Mucosa of rectum (tissue), 2 donors: ENCODE measurements at regions not wholly inside any gene's neighbourhood (a gene's known extent, or its start where the extent isn't known, plus 50 kb on each side); places are given as distances from the start of the nearest gene placed in this dataset.
"Not testable (repeated sequence)": the region's sequence is repeated elsewhere in the genome, so short reads cannot be mapped to it uniquely, and the experiment has no call there.

Source experiments
- H3K27ac ChIP-seq, 2 donors: one replicate each; pipeline ENCODE4 v1.7.0; 2013; ENCODE audit warnings: inconsistent platforms in 2 of 2, low read depth in 2 of 2, low read length in 2 of 2
- H3K27me3 ChIP-seq, 2 donors: one replicate each; pipeline ENCODE4 v1.7.0; 2013; ENCODE audit warnings: low read length in 2 of 2; ENCODE audit not compliant: control insufficient read depth in 2 of 2, insufficient read depth in 2 of 2
- H3K36me3 ChIP-seq, 2 donors: one replicate each; pipeline ENCODE4 v1.7.0; 2013; ENCODE audit warnings: low read length in 2 of 2; ENCODE audit not compliant: control insufficient read depth in 2 of 2, insufficient read depth in 2 of 2
- H3K4me1 ChIP-seq, 2 donors: one replicate each; pipeline ENCODE4 v1.7.0; 2013; ENCODE audit warnings: low read length in 2 of 2, mild to moderate bottlenecking in 1 of 2; ENCODE audit not compliant: control insufficient read depth in 2 of 2, insufficient read depth in 2 of 2
- H3K4me3 ChIP-seq, 2 donors: one replicate each; pipeline ENCODE4 v1.7.0; 2013; ENCODE audit warnings: low read length in 2 of 2
- H3K9ac ChIP-seq, 2 donors: one replicate each; pipeline ENCODE4 v1.7.0; 2013; ENCODE audit warnings: low read length in 2 of 2, low read depth in 1 of 2, mild to moderate bottlenecking in 1 of 2
- H3K9me3 ChIP-seq, 2 donors: one replicate each; pipeline ENCODE4 v1.7.0; 2013; ENCODE audit warnings: low read length in 2 of 2; ENCODE audit not compliant: control insufficient read depth in 2 of 2
- donor health status: healthy.
- donor health status: Normal muscosa, but diverticular disease.

DNA sequence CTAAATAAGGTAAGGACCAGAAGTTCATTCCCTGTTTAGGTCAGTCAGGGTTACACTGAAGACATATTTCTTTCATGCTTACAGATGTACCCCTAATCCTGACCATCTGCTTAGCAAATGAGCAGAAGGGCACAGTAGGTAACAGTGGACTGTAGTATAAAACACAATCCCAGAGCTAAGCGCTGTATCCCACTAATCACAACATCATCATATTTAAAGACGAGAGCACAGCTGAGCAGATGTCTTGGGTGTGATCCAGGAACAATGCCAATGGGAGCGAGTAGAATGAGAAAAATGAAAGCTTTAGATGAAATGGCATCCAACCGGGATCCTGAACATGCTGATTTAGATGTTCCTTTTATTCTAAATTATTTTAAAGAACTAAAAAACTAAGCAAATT lies 213.4 kb downstream of the CCER1 start:
- no peak overlapping the region for H3K9ac ChIP-seq
- H3K9me3 ChIP-seq = no peaks in the 10 kb centered on the region
- no peaks in the 10 kb centered on the region for H3K4me1 ChIP-seq
- no peaks in the 10 kb centered on the region for H3K36me3 ChIP-seq
- H3K4me3 ChIP-seq = no peak overlapping the region
- no peaks in the 10 kb centered on the region for H3K27me3 ChIP-seq
- no peak overlapping the region for H3K27ac ChIP-seq

DNA sequence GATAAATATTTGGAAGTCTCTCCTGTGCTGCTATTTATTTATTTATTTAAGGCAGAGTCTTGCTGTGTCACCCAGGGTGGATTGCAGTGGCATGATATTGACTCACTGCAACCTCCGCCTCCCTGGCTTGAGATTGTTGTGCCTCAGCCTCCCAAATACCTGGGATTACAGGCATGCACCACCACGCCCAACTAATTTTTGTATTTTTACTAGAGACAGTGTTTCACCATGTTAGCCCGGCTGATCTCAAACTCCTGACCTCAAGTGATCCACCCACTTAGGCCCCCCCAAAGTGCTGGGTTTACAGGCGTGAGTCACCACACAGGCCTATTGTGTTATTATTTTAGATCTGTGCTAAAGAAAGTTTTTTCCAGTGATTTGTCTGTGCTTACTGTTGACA lies 225.2 kb downstream of the CCER1 start:
- Histone ChIP-seq H3K4me1 (no peaks in the 10 kb centered on the region), H3K27me3 (no peaks in the 10 kb centered on the region), H3K36me3 (no peaks in the 10 kb centered on the region), H3K9ac (no peak overlapping the region), H3K4me3 (no peak overlapping the region), H3K27ac (no peak overlapping the region), H3K9me3 (no peaks in the 10 kb centered on the region)

DNA sequence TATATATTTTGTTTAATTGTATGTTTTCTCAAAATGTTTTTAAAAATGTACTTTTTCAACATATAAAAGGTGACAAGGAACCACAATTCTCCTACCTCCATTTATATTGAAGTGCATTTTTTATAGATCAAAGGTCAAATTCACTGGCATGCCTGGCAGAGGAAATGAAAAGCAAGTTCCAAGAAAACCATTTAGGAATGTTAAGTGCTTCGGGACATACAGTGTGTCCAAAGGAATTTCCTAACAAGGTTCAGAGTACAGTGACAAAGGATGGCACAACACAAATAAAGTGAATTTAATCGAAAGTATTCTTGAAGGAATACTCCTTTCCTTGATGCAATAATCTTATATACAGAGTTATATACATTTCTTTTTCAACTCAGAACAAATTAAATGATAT lies 242.3 kb downstream of the CCER1 start:
- Histone ChIP-seq H3K9me3 (no peaks in the 10 kb centered on the region), H3K9ac (no peak overlapping the region), H3K4me3 (no peak overlapping the region), H3K36me3 (no peaks in the 10 kb centered on the region), H3K27ac (no peak overlapping the region), H3K27me3 (no peaks in the 10 kb centered on the region), H3K4me1 (no peaks in the 10 kb centered on the region)

DNA sequence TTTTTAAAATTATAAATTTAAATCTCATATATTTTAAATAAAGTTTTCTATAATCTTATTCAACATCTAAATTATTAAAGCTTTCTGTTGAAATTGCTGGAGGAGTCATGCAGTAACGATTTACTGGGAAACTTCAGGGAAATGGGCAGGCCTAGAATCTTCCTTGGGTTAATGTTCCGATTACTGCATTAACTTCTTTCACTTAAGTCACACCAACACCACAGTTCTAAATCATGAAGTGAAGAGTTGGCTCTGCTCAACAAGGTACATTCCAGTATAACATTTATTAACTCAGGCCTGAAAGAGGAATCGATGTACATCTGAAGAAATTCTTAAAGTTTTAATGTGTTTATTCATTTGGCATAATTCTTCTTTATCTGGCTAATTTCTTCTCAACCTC lies 244.3 kb downstream of the CCER1 start:
- no peaks in the 10 kb centered on the region for H3K36me3 ChIP-seq
- no peaks in the 10 kb centered on the region for H3K4me1 ChIP-seq
- no peak overlapping the region for H3K9ac ChIP-seq
- no peaks in the 10 kb centered on the region for H3K27me3 ChIP-seq
- H3K4me3 ChIP-seq = no peak overlapping the region
- H3K9me3 ChIP-seq = no peaks in the 10 kb centered on the region
- H3K27ac ChIP-seq = no peak overlapping the region

DNA sequence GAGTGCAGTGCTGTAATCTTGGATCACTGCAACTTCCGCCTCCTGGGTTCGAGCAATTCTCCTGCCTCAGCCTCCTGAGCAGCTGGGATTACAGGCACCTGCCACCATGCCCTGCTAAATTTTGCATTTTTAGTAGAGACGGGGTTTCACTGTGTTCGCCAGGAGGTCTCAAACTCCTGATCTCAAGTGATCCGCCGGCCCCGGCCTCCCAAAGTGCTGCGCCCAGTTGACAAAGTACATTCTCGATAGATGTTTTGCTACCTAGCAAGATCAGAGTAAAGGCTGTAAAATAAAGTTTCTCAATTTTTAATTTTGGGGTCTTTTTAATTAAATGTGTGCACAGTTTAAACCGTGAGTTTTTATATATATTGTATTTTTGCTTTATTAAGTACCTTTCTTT lies 248.9 kb downstream of the CCER1 start:
- Histone ChIP-seq H3K4me3 (no peak overlapping the region), H3K9me3 (no peaks in the 10 kb centered on the region), H3K27me3 (no peaks in the 10 kb centered on the region), H3K9ac (no peak overlapping the region), H3K36me3 (no peaks in the 10 kb centered on the region), H3K4me1 (no peaks in the 10 kb centered on the region), H3K27ac (no peak overlapping the region)

DNA sequence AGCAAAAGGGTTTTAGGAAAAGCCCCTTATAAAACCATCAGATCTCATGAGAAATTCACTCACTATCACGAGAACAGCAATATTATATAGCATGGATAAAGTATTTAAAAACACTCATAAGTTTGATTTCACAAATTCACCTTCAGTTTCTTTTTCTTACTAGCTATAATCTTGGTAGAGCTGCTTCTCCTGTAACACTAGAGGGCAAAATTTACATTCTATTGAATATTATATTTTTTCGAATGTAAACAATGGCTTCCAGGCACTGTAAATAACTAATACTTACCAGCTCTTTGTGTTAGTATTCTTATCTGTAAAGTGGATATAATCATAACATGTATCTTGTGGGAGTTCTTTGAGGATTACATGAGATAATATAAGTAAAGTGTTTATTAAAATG lies 259.6 kb downstream of the CCER1 start:
- no peak overlapping the region for H3K9ac ChIP-seq
- H3K27ac ChIP-seq = no peak overlapping the region
- no peaks in the 10 kb centered on the region for H3K4me1 ChIP-seq
- H3K27me3 ChIP-seq = no peaks in the 10 kb centered on the region
- no peak overlapping the region for H3K4me3 ChIP-seq
- H3K9me3 ChIP-seq = no peaks in the 10 kb centered on the region
- no peaks in the 10 kb centered on the region for H3K36me3 ChIP-seq

DNA sequence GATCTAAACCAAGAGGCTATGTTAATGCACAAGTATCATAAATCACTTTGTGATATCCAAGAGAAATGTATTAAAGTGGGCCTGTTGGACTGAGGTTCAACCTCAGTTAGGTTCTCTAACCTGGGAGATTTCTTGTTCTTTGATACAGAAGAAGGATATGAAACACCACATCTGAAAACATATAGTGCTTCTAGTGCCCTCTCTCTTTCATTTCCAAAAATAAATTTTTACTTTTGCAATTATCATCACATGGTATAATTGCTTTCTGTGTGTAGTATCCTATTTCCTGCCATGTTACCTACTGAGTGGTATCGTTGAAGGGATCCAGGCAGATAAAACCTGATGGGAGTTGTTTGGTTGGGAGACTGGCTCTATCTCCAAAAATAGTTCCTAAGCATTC lies 264.9 kb downstream of the CCER1 start:
- Histone ChIP-seq H3K9me3 (no peaks in the 10 kb centered on the region), H3K27ac (no peak overlapping the region), H3K27me3 (no peaks in the 10 kb centered on the region), H3K4me3 (no peak overlapping the region), H3K9ac (no peak overlapping the region), H3K36me3 (no peaks in the 10 kb centered on the region), H3K4me1 (no peaks in the 10 kb centered on the region)

DNA sequence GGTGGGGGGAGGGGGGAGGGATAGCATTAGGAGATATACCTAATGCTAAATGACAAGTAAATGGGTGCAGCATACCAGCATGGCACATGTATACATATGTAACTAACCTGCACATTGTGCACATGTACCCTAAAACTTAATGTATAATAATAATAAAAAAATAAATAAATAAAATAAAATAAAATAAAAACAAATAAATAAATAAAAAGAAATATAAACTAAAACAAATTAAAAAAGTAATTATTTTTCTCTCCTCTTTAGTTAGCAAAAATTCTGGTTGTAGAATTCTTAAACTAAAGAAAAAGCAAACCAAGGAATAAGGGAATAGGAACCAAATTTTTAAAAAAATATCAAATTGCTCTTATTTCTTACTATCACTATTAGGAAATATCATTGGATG lies 267.3 kb downstream of the CCER1 start:
- H3K36me3 ChIP-seq, H3K4me3 ChIP-seq: not testable (repeated sequence)

DNA sequence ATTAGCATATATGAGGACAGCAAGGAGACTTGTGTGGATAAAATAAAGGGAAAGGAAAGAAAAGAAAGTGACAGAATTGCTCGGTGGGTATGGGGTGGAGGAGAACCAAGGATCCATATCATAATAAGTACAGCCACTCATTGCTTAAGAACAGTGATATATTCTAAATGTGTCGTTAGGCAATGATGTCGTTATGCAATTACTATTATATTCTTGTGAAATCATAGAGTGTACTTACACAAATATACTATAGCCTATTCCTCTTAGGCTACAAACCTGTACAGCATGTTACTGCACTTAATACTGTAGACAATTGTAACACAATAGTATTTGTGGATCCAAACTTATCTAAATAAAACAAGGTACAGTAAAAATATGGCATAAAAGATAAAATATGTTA lies 271.1 kb downstream of the CCER1 start:
- Histone ChIP-seq H3K27me3 (no peaks in the 10 kb centered on the region), H3K9ac (no peak overlapping the region), H3K9me3 (no peaks in the 10 kb centered on the region), H3K4me3 (no peak overlapping the region), H3K27ac (no peak overlapping the region), H3K4me1 (no peaks in the 10 kb centered on the region), H3K36me3 (no peaks in the 10 kb centered on the region)

More for the DNA sequence above, 267.3 kb downstream of the CCER1 start:
- not testable (repeated sequence) for H3K9me3 ChIP-seq, H3K9ac ChIP-seq, H3K27ac ChIP-seq, H3K4me1 ChIP-seq, H3K27me3 ChIP-seq

DNA sequence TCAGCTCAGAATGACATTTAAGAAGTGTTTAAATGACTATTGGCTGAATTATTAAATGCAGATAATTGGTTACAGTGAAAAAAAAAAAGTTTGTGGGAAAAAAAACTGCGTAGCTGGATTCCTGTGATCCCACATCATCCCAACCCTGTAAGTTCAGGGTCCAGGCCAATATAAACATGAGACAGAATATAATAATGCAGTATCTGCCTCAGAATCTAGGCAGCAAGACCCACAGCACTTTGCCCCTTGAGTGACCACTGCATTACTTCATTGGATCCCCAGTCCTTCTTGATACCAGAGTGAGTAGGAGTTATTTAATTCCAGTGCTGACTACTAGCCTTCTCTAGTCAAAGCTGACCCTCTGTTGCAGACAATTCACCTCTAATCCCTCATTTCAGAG lies 272.6 kb downstream of the CCER1 start:
- H3K9me3 ChIP-seq = no peaks in the 10 kb centered on the region
- no peaks in the 10 kb centered on the region for H3K36me3 ChIP-seq
- no peak overlapping the region for H3K27ac ChIP-seq
- no peak overlapping the region for H3K9ac ChIP-seq
- H3K27me3 ChIP-seq = no peaks in the 10 kb centered on the region
- H3K4me3 ChIP-seq = no peak overlapping the region
- no peaks in the 10 kb centered on the region for H3K4me1 ChIP-seq

DNA sequence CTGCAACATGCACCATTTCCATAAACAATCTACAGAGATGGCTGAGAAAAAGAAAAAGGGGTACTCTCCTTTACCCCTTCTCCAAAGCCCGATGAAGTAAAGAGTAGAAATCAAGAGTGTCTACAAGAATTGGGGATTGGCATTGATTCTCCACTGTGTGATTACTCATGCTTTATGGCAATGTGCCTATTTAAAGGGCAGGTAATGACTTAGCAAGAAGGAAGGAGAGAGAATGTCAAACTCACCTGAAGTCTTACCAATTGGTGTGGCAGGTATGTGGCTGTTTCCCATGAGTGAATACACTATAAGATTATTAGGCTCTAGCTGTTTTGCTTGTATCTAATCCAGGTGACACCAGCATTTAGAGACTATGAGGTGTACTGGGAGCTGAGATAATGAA lies 275.3 kb downstream of the CCER1 start:
- Histone ChIP-seq H3K36me3 (no peaks in the 10 kb centered on the region), H3K27me3 (no peaks in the 10 kb centered on the region), H3K9ac (no peak overlapping the region), H3K4me3 (no peak overlapping the region), H3K4me1 (no peaks in the 10 kb centered on the region), H3K27ac (no peak overlapping the region), H3K9me3 (no peaks in the 10 kb centered on the region)
